ENCODE measurements at regions not wholly inside any gene's neighbourhood (a gene's known extent, or its start where the extent isn't known, plus 50 kb on each side); places are given as distances from the start of the nearest gene placed in this dataset.

GRCh38 chr12:19035536-19035935 is 94.0 kb upstream of the PLEKHA5 start:
- in situ Hi-C loops (cut with MboI) (no loop called here), intact Hi-C loops (cut with micrococcal nuclease) (no loop called here)
- FAIRE-seq (no peak), ATAC-seq (no peak), DNase-seq (ENCODE audit: extremely low read depth in 1 of 4, low spot score in 3 of 4) (no peak)
- Histone ChIP-seq H3K27me3 (ENCODE audit: control insufficient read depth in 2 of 2, insufficient read depth in 2 of 2, low read length in 2 of 2) (no peaks in the 10 kb centered on the region), H2AFZ (ENCODE audit: low read depth, low read length) (no peak overlapping the region), H3K9ac (ENCODE audit: insufficient read depth in 1 of 2, low read depth in 2 of 2, low read length in 2 of 2) (no peak overlapping the region), H3K27ac (ENCODE audit: extremely low read depth, low read depth, low read length) (no peak overlapping the region), H3K9me1 (ENCODE audit: control insufficient read depth, insufficient read depth, low read length) (no peaks in the 10 kb centered on the region), H3K4me3 (no peak overlapping the region), H3K9me3 (replicated peaks; ENCODE audit: control insufficient read depth, insufficient read depth, low read depth, low read length) (no peaks in the 10 kb centered on the region), H3K79me2 (ENCODE audit: control insufficient read depth, insufficient read depth, low read length) (no peaks in the 10 kb centered on the region), H3K36me3 (ENCODE audit: control insufficient read depth, insufficient read depth, low read length) (no peaks in the 10 kb centered on the region), H3K4me1 (replicated peaks in 1 of 2; ENCODE audit: control insufficient read depth in 2 of 2, insufficient read depth in 2 of 2, low read length in 2 of 2) (no peaks in the 10 kb centered on the region), H4K20me1 (replicated peaks; ENCODE audit: control insufficient read depth, insufficient read depth, low read length) (no peaks in the 10 kb centered on the region), H3K4me2 (ENCODE audit: insufficient read depth, low read length) (no peak overlapping the region)
- ChIA-PET CTCF (ENCODE audit: low intra/inter-chr PET ratio) (no interaction called here), POLR2A (no interaction called here)
- no TSS peak for BruUV-seq (replicated peaks)
- 10% methylated on average over 1 of the region's 1 CpG for WGBS (ENCODE audit: insufficient coverage, low coverage, missing lambda C conversion rate)
- TF ChIP-seq JUNB (CRISPR knock-in tag; conservative IDR thresholded peaks at IDR 0.05) = no peak
- TF ChIP-seq RBBP5 (IDR thresholded peaks at IDR 0.05; ENCODE audit: borderline replicate concordance, insufficient read depth, low read length, poor library complexity, severe bottlenecking) = no peak
- no peak for TF ChIP-seq DDX20 (tag; IDR thresholded peaks at IDR 0.05; ENCODE audit: low read depth)
- TF ChIP-seq SIRT6 (IDR thresholded peaks at IDR 0.05; ENCODE audit: low read depth, low read length) = no peak
- no peak for TF ChIP-seq MED1 (CRISPR knock-in tag; IDR thresholded peaks at IDR 0.05; ENCODE audit: borderline replicate concordance)
- TF ChIP-seq CCNT2 (IDR thresholded peaks at IDR 0.05; ENCODE audit: borderline replicate concordance, extremely low read depth, insufficient read length, low read depth, low read length) = no peak
- TF ChIP-seq HMG20B (CRISPR knock-in tag; IDR thresholded peaks at IDR 0.05) = no peak
- no peak for TF ChIP-seq ARID3B (CRISPR knock-in tag; IDR thresholded peaks at IDR 0.05; ENCODE audit: borderline replicate concordance)
- TF ChIP-seq UBTF (IDR thresholded peaks at IDR 0.05; ENCODE audit: borderline replicate concordance in 1 of 2, low read depth in 2 of 2, low read length in 2 of 2) = no peak
- TF ChIP-seq GTF3C2 (IDR thresholded peaks at IDR 0.05; ENCODE audit: borderline replicate concordance, extremely low read depth, insufficient read length) = no peak
- TF ChIP-seq RAD21 (CRISPR knock-in tag; conservative IDR thresholded peaks at IDR 0.05 in 1 of 2, IDR thresholded peaks at IDR 0.05 in 1 of 2) = no peak
- no peak for TF ChIP-seq TCF15 (CRISPR knock-in tag; IDR thresholded peaks at IDR 0.05)
- TF ChIP-seq MAZ (CRISPR knock-in tag; conservative IDR thresholded peaks at IDR 0.05 in 1 of 2, IDR thresholded peaks at IDR 0.05 in 1 of 2) = no peak
- TF ChIP-seq COPS2 (conservative IDR thresholded peaks at IDR 0.05) = no peak

Data from K562 (cell line).